BJ (cell line): ENCODE measurements at regions not wholly inside any gene's neighbourhood (a gene's known extent, or its start where the extent isn't known, plus 50 kb on each side); places are given as distances from the start of the nearest gene placed in this dataset.
A peak's percentile ranks its signal among the peaks of the same experiment; 100 is the strongest.

Experiments used
- CTCF ChIA-PET: fragments of 350-600 bp; formaldehyde crosslinking; extraction: SDS; loops from one replicate; lab custom pipeline; 2021; ENCODE audit warnings: antibody characterized with exemption, inconsistent platforms; lab: Yijun Ruan, JAX
- POLR2A ChIA-PET: fragments of 300-600 bp; sonication (Branson Sonifier 250); formaldehyde crosslinking; extraction: SDS; loops from one replicate; lab custom pipeline; 2021; ENCODE audit warnings: antibody characterized with exemption; lab: Charles Lee
- DNase-seq: peaks from one replicate; pipeline ENCODE4 v3.0.0-alpha.2; 2011; ENCODE audit warnings: low read depth
- H3K27me3 ChIP-seq: 2 replicates; pipeline ENCODE4 v1.6.0; 2011; ENCODE audit warnings: low read length; ENCODE audit not compliant: control insufficient read depth, insufficient read depth
- H3K36me3 ChIP-seq: 2 replicates; pipeline ENCODE4 v1.5.1; 2011; ENCODE audit warnings: low read length; ENCODE audit not compliant: control insufficient read depth, insufficient read depth
- H3K4me3 ChIP-seq: 2 replicates; pipeline ENCODE4 v1.5.1; 2011; ENCODE audit warnings: low read depth, mild to moderate bottlenecking, control low read depth, low read length
- TF ChIP-seq, protein P1 (sequence below): IDR thresholded peaks from 2 replicates; pipeline ENCODE4 v1.5.1; 2011; ENCODE audit warnings: low read depth, mild to moderate bottlenecking, control low read depth, inconsistent platforms, low read length, moderate library complexity; ENCODE audit not compliant: insufficient read depth

DNA sequence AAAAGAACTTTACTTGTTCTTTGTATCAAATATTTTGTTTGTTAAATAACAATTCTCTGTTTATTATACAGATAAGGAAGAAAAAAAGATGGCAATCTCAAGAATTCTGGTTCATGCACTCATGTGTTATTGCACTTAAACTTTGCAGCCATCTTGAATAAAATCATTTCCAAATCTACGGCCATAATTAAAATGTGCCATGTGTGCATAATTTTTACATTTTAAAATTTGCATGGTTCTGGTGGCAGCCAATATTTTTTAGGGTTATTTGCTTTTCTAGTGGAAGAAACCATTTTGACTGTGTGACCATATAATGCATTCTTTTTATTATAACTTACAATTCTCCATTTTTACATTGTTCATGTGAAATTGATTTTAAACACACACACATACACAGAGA lies 1518.1 kb upstream of the ZEB2 start:
- POLR2A ChIA-PET = no interaction called here
- Histone ChIP-seq H3K27me3 (no peaks in the 10 kb centered on the region), H3K36me3 (no peaks in the 10 kb centered on the region), H3K4me3 (no peak overlapping the region)
- TF ChIP-seq, protein P1, sequence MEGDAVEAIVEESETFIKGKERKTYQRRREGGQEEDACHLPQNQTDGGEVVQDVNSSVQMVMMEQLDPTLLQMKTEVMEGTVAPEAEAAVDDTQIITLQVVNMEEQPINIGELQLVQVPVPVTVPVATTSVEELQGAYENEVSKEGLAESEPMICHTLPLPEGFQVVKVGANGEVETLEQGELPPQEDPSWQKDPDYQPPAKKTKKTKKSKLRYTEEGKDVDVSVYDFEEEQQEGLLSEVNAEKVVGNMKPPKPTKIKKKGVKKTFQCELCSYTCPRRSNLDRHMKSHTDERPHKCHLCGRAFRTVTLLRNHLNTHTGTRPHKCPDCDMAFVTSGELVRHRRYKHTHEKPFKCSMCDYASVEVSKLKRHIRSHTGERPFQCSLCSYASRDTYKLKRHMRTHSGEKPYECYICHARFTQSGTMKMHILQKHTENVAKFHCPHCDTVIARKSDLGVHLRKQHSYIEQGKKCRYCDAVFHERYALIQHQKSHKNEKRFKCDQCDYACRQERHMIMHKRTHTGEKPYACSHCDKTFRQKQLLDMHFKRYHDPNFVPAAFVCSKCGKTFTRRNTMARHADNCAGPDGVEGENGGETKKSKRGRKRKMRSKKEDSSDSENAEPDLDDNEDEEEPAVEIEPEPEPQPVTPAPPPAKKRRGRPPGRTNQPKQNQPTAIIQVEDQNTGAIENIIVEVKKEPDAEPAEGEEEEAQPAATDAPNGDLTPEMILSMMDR = no peak
- DNase-seq = no peak
- CTCF ChIA-PET = no interaction called here

DNA sequence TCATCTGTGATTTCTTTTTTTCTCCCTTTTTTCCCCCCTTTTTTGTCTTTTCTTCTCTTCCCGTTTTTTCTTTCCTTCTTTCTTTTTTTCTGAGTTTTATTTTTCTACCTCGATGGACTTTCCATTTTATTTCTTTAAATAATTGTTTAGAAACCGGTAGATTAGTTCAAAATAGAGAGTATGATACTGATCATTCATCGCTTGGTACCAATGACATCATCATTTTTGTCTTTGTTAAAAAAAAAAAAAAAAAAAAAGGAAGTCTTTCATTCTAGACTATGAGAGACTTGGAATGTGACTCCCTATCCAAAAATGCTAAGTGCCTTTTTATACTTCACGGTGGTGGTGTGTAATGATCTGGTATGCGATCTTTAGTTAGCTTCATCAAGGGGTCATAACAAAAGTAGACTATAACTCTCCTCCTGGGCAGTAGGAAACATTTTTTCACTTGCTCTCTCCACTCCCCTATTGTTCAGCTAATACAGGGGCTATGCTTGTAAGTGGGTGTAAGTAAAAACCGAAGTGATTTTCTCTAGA lies 1517.5 kb upstream of the ZEB2 start:
- Histone ChIP-seq H3K27me3 (no peaks in the 10 kb centered on the region), H3K36me3 (no peaks in the 10 kb centered on the region), H3K4me3 (no peak overlapping the region)
- TF ChIP-seq, protein P1 = no peak
- ChIA-PET POLR2A (no interaction called here), CTCF (no interaction called here)
- DNase-seq = peak; percentile 68

DNA sequence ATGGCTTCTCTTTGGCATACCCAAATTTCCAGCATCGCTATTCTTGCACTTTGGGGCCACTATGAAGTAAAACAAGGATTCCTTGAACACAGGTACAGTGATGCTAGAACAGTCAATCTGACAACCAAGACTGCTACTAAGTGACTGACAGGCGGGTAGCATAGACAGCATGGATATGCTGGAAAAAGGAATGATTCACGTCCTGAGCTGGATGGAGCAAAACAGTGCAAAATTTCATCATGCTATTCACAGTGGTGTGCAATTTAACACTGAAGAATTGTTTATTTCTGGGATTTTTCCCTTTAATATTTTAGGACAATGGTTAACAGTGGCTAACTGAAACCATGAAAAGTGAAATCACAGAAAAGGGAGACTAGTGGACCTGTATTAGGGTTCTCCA lies 1511.2 kb upstream of the ZEB2 start:
- DNase-seq = no peak
- ChIA-PET CTCF (no interaction called here), POLR2A (no interaction called here)
- Histone ChIP-seq H3K4me3 (no peak overlapping the region), H3K27me3 (no peaks in the 10 kb centered on the region), H3K36me3 (no peaks in the 10 kb centered on the region)
- TF ChIP-seq, protein P1 = no peak

DNA sequence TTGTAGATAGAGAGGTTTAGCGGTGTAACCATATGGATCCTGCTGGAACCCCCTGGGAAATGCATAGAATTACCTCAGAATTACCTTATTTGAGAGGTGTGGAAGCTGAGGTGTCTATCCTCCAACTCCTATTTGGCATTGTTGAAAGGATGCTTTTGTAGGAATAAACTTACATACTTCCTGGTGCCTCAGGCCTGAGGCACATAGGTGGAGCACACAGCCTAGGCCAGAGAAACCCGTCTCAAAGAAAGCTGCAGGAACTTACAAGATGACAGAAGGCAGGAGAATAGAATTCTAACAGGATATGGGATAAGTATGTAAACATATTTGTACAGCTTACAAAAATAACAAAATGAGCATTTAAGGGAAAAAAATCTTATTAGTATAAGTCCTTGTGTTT lies 1507.2 kb upstream of the ZEB2 start:
- H3K27me3 ChIP-seq = no peaks in the 10 kb centered on the region
- TF ChIP-seq, protein P1 = no peak
- CTCF ChIA-PET = no interaction called here
- H3K4me3 ChIP-seq = no peak overlapping the region
- DNase-seq = no peak
- POLR2A ChIA-PET = no interaction called here
- no peaks in the 10 kb centered on the region for H3K36me3 ChIP-seq

DNA sequence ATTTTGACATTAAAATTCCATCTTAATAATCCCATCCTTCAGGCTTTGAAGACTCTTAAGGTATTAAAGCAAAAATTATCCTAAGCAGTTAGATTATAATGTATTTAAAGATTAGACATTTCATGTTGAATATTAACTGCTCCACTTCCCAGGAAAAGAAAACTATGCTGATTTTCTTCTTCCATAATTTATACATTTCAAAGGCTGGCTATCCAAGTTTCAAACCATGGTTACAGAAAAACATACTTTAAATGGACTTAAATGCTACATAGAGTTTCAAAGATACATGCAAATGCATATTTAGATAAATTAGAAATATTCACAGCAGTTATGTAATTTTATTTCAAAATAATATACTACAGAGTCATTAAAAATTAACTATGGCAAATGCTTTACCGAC lies 1505.6 kb upstream of the ZEB2 start:
- TF ChIP-seq, protein P1 = no peak
- no peaks in the 10 kb centered on the region for H3K36me3 ChIP-seq
- ChIA-PET POLR2A (no interaction called here), CTCF (interaction anchor here (0.7 kb wide), 1 partner anchor 1515 kb away, joined by 3 read pairs; no protein-coding TSS in a partner anchor)
- H3K4me3 ChIP-seq = no peak overlapping the region
- H3K27me3 ChIP-seq = no peaks in the 10 kb centered on the region
- no peak for DNase-seq
